Kidney capillary endothelial cell (primary cell): ENCODE measurements at regions not wholly inside any gene's neighbourhood (a gene's known extent, or its start where the extent isn't known, plus 50 kb on each side); places are given as distances from the start of the nearest gene placed in this dataset.
"Not testable (repeated sequence)": the region's sequence is repeated elsewhere in the genome, so short reads cannot be mapped to it uniquely, and the experiment has no call there.

Experiments used
- DNase-seq: peaks from one replicate; pipeline ENCODE4 v3.0.0-alpha.2; 2018; ENCODE audit warnings: low spot score

DNA sequence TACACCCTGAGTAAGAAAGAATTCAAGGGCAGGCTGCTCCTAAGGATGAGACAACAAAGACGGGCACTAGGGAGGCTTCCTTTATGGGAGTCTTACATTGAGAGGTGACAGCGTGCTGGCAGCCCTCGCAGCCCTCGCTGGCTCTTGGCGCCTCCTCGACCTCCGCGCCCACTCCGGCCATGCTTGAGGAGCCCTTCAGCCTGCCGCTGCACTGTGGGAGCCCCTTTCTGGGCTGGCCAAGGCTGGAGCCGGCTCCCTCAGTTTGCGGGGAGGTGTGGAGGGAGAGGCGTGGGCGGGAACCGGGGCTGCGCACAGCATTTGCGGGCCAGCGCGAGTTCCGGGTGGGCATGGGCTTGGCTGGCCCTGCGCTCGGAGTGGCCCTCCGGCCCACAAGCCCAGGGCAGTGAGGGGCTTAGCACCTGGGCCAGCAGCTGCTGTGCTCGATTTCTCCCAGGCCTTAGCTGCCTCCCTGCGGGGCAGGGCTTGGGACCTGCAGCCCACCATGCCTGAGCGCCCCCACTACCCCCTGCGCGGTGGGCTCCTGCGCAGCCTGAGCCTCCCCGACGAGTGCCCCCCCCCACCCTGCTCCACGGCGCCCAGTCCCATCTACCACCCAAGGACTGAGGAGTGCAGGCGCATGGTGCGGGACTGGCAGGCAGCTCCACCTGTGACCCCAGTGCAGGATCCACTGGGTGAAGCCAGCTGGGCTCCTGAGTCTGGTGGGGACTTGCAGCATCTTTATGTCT, 75.3 kb downstream of the BARX1 start:
- not testable (repeated sequence) for DNase-seq

GRCh38 chr9:93875330-93875729, 79.8 kb downstream of the BARX1 start:
- DNase-seq, result no peak

DNA sequence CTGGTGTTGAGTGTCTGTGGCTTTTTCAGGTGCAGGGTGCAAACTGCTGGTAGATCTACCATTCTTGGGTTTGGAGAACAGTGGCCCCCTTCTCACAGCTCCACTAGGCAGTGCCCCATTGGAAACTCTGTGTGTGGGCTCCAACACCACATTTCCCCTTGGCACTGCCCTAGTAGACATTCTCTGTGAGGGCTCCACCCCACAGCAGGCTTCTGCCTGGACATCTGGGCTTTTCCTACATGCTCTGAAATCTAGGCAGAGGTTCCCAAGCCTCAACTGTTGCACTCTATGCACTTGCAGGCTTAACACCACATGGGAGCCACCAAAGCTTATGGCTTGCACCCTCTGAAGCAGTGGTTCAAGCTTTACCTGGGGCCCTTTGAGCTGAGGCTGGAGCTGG, 80.9 kb downstream of the BARX1 start:
- no peak for DNase-seq

DNA sequence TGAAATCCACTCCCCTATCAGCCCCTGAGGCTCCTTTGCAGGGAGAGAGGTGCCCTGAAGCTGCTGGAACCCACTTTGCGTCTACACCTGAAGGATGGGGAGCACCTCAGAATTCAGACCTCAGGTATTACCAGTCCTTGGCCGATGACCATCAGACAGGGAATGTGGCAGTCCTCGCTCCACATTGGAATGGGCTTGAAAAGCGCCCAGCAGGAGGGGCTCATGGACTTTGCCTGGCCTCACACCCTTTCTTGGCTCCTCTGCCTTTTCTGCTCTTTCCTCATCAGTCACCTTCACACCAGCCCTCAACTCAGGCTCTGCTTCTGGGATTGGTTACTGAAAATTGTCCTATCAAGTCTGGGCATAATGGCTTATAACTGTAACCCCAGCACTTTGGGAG, 83.9 kb downstream of the BARX1 start:
- no peak for DNase-seq

DNA sequence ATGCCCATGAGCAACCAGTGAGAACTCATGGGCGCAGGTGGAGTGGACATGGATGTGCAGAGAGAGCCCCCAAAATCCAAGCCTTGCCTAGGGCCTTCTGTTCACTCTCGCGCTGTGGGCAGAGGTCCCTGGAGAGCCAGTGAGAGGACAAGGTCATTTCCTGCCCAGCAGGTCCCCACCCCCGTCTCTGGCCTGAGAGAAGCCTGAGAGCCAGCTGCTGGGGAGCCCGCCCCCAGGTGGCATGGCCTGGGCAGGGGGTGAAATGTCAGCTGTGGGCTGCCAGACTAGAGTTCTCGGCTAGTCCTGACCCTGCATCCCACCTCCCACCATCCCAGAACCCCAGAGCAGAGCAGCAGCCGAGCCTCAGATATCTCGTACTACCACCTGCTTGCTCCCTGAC, 85.3 kb downstream of the BARX1 start:
- no peak for DNase-seq

- no peak for DNase-seq
These were observed 86.1 kb downstream of the BARX1 start for GRCh38 chr9:93869088-93869487.

- DNase-seq, result no peak
These were observed 89.4 kb downstream of the BARX1 start for GRCh38 chr9:93865716-93866115.

- DNase-seq, result no peak
These were observed 89.9 kb downstream of the BARX1 start for GRCh38 chr9:93865245-93865644.

GRCh38 chr9:93864840-93865239, 90.3 kb downstream of the BARX1 start:
- DNase-seq, result no peak

DNA sequence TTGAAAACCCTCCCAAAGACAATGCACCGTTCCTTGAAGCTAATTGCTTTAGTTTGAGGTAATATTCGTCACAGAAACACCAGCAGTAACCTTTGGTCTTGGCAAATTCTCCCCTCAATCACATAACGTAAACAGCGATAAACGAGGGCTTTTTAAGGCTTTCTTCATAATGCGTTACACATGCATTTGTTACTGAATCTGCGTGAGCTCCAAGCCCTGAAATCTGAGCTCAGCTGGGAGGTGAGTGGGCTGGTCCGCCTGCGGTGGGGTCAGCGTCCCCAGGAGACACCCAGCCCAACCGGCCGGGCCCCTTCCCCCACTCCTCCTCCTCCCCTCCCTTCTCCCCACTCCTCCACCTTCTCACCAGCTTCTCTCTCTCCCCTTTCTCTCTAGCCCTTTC, 91.1 kb downstream of the BARX1 start:
- no peak for DNase-seq

- no peak for DNase-seq
These were observed 92.1 kb downstream of the BARX1 start for GRCh38 chr9:93862877-93863545.

DNA sequence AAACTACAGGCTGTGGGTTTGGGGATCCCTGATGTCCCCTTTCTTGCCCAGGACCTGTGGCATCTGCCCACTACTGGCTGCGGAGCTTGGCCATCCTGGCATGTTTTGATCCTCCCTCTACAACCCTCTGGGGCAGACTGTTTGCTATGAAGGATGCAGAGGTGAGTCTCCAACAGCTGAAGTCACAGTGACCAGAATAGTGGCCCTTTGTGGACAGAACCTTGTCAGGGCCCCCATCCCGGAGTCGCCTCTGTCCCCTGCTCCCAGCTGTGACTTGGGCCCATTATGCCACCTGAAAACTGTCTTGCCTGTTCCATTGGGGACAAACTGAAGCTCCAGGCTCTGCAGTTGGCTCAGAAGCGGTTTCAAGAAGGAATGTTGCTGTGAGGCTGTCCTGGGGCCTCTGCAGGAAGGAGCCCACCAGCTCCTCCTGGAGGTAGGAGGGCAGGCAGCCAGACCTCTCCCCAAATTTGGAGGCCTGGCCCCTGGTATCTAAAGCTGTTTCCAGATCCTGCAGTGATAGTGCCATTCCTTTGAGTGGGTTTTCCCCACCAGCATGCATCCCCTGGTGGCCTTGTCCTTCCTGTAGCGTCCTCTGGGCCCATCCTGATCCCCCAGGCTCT, 93.3 kb downstream of the BARX1 start:
- no peak for DNase-seq

DNA sequence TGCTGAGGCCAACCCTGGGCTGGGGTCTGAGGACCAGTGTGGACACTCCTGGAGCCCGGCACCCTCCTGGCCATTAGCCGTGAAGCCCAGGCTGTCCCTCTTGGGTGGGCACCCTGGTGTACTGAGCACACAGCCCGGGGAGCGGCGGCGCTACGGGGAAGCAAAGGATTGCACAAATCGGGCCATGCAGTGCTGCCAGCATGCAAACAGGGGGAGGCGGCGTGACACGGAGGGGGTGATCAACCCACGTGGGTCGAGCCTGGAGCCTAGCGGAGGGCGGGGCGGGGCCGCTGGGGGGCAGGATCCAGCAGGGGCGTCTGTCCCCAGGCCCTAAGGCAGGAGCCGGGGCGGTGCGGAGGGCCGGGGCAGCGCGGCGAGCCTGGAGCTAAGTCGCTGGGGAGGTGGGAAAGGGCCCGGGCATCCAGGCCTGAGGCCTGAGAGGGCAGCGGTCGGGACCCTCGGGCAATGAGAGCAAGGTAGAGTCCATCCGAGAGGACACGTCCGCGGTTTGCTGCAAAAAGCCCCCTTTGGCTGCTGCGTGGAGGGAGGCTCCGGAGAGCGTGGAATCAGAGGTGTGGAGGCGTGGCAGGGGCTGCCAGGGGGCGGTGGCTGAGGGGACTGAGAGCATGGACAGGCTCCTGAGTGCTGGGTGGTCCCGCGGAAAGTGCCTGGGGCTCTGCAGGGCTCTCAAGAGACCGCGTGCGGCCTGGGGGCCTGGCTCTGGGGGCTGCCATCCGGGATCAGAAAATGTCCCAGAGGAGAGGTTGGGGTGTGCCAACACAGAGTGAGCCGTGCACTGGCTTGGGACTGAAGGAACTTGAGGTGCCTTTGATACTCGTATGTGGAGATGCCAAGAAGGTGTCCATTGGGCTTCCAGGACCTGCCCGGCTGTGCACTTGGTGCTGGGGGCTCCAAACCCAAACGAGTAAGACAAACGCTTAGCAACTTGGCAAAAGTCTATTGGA, 94.2 kb downstream of the BARX1 start:
- no peak for DNase-seq

GRCh38 chr9:93859431-93860215, 95.5 kb downstream of the BARX1 start:
- DNase-seq, result no peak

DNA sequence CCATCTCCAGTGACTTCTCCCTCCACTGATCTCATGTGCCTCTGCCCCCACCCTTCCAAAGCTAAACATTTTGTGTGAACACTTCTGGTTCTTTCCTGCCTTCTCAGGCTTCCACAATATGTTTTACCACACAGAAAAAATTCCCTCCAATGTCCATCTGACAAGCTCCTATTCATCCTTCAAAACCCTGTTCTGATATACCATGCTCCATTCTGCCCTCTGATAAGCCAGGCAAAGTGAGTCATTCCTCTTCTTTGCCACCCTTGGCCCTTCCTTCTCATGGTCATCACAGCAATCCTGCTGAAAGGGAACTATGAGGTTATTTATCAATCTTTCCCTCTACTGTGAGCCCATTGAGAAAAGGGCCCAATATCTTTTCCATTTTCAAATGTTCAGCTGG, 97.6 kb downstream of the BARX1 start:
- DNase-seq, result no peak

DNA sequence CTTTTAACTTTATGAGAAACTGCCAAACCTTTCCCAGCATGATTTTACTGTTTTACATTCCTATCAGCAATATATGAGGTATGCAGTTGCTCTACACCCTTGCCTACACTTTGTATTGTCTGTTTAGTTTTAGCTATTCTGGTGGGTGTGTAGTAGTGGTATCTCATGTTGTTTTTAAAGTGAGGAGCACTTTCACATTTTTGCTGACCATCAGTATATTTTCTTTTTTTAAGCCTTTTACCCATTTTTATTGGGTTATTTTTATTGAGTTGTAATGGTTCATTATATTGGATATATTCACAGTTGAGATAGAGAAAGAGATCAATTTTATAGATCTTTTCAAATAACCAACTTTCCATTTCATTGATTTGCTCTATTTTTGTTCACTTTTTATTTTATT, 102.4 kb downstream of the BARX1 start:
- no peak for DNase-seq

DNA sequence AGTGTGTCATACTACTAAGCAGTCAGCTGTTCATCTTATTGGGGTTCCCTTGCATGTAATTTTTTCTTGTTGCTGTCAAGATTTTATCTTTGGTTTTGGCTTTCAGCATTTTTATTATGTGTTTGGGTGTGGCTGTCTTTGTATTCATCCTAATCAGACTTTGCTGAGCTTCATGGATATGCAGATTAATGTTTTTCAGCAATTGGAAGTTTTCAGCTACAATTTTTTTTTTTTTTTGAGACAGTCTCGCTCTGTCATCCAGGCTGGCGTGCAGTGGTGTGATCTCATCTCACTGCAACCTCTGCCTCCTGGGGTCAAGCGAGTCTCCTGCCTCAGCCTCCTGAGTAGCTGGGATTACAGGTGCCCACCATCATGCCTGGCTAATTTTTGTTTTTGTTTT, 108.8 kb downstream of the BARX1 start:
- no peak for DNase-seq

DNA sequence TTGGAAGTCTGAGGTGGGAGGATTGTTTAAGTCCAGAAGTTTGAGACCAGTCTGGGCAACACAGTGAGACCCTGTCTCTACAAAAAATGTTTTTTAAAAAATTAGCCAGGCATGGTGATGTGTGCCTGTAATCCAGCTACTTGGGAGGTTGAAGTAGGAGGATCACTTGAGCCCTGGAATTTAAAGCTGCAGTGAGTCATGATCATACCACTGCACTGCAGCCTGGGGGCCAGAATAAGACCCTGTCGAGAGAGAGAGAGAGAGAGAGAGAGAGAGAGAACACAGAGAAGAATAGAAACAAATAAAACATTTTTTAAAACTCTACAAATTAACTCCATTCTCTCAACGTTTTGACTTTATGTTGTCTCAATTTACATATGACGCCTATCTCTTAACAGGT, 111.8 kb downstream of the BARX1 start:
- no peak for DNase-seq

GRCh38 chr9:93830606-93831005, 124.5 kb downstream of the BARX1 start:
- no peak for DNase-seq

DNA sequence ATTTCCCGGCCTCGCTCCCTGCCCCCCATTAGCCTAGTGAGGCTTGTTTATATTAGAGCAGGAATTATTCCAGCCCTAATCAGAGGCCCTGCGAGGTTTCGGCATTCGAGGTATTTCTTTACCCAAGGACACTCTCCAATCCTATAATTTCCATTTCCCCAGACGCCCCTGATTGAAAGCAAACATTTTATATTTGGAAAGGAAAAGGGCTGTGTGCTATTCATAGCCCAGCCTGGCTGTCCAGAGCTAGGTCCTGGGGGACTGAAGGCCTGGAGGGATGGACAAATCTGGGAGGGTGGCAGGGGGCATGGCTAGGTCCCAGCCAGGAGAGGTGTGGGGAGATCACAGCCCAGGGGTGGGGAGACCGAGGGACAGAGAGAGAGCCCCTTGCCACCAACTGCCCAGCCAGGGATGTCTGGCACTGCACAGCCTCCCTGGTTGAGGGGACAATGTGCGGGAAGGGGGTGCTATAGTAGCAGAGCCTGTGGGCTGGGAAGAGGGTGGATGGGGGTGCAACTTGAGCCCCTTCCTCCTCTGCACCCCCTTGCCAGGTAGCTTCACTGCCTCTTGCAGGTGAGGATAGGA, 125.1 kb downstream of the BARX1 start:
- DNase-seq, result no peak
